GM06990 (cell line): ENCODE measurements at regions not wholly inside any gene's neighbourhood (a gene's known extent, or its start where the extent isn't known, plus 50 kb on each side); places are given as distances from the start of the nearest gene placed in this dataset.

Source experiments
- DNase-seq: peaks from one replicate; pipeline ENCODE4 v3.0.0-alpha.2; 2011; ENCODE audit not compliant: insufficient read length; ENCODE audit errors: extremely low read depth
- H3K27me3 ChIP-seq: replicated peaks from 2 replicates; pipeline ENCODE4 v1.6.0; 2011; ENCODE audit warnings: low read length; ENCODE audit not compliant: control insufficient read depth, insufficient read depth
- H3K36me3 ChIP-seq: 2 replicates; pipeline ENCODE4 v1.5.1; 2011; ENCODE audit warnings: low read length; ENCODE audit not compliant: control insufficient read depth, insufficient read depth
- H3K4me3 ChIP-seq: replicated peaks from 2 replicates; pipeline ENCODE4 v1.5.1; 2011; ENCODE audit warnings: low read depth, mild to moderate bottlenecking, control low read depth, low read length
- TF ChIP-seq, protein P1 (sequence below): IDR thresholded peaks from 2 replicates; pipeline ENCODE4 v1.5.1; 2011; ENCODE audit warnings: low read length, control low read depth, mild to moderate bottlenecking, inconsistent platforms; ENCODE audit not compliant: insufficient read depth, poor library complexity, severe bottlenecking

DNA sequence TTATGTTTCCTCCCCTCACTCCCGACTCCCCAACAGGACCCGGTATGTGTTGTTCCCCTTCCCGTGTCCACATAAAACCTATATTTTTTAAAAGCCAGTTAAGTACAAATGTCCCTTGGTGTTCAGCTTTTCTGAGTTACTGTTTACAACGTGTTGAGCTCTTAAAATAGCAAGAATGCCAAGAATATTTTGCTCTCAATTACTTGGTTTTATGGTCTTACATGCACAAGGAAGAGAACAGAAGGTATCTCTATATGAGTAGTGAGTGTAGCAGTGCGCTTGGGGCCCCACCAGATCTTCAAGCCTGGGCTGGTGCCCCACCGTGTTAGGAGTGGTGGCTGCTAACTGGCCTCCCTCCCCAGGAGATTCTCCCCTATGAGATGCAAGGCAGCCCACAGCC lies 75.3 kb downstream of the RIN2 start:
- DNase-seq = no peak
- Histone ChIP-seq H3K27me3 (peaks cover 3% of the 10 kb centered on the region; the same call in 1 of the 2 replicates), H3K4me3 (no peak overlapping the region), H3K36me3 (no peaks in the 10 kb centered on the region)
- TF ChIP-seq, protein P1, sequence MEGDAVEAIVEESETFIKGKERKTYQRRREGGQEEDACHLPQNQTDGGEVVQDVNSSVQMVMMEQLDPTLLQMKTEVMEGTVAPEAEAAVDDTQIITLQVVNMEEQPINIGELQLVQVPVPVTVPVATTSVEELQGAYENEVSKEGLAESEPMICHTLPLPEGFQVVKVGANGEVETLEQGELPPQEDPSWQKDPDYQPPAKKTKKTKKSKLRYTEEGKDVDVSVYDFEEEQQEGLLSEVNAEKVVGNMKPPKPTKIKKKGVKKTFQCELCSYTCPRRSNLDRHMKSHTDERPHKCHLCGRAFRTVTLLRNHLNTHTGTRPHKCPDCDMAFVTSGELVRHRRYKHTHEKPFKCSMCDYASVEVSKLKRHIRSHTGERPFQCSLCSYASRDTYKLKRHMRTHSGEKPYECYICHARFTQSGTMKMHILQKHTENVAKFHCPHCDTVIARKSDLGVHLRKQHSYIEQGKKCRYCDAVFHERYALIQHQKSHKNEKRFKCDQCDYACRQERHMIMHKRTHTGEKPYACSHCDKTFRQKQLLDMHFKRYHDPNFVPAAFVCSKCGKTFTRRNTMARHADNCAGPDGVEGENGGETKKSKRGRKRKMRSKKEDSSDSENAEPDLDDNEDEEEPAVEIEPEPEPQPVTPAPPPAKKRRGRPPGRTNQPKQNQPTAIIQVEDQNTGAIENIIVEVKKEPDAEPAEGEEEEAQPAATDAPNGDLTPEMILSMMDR = no peak

GRCh38 chr20:19834287-19834686 lies 76.2 kb downstream of the RIN2 start:
- DNase-seq = no peak
- Histone ChIP-seq H3K36me3 (no peaks in the 10 kb centered on the region), H3K4me3 (no peak overlapping the region), H3K27me3 (peaks cover 3% of the 10 kb centered on the region; the same call in 1 of the 2 replicates)
- TF ChIP-seq, protein P1 = no peak

DNA sequence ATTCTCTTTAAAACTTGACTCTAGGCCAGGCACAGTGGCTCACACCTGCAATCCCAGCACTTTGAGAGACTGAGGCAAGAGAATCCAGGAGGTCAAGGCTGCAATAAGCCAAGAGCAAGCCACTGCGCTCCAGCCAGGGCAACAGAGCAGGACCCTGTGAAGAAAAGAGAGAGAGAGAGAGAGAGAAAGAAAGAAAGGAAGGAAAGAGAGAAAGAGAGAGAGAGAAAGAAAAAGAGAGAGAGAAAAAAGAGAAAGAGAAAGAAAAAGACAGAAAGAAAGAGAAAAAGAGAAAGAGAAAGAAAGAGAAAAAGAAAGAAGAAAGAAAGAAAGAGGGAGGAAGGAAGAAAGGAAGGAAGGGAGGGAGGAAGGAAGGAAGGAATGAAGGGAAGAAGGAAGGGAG lies 76.7 kb downstream of the RIN2 start:
- TF ChIP-seq, protein P1 = no peak
- Histone ChIP-seq H3K4me3 (no peak overlapping the region), H3K36me3 (no peaks in the 10 kb centered on the region), H3K27me3 (peaks cover 4% of the 10 kb centered on the region; the same call in 1 of the 2 replicates)
- DNase-seq = no peak

DNA sequence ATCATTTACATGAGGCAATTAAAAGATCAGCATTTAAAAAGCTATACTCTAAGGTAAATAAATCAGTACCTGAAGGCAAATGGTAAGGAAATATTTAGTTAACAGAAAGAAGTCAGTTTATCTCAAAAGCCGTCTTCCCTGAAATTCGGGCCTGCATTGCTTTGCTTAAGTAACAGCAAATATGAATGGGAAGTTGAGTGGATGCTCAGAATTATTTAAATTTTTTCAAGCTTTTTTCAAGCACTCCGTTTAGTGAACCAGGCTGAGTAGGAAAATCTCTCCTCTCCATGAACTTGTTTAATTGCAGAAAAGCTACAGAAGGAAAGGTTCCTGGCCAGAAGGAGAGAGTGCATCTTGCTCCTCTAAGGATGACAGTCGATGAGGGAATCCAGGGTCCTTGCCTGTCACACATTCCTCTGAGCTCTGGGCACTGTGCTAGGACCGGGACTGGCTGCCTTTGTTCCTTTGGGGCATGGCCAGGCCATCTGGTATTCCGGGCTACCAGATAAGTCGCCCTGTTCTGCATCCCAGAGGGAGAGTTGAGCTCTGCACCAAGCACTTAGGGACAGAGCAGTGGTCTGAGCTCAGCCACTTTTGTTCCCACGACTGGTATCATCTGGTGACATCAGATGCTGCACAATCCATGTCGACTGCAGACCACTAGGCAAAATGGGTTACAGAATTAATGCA lies 77.6 kb downstream of the RIN2 start:
- no peak for DNase-seq

DNA sequence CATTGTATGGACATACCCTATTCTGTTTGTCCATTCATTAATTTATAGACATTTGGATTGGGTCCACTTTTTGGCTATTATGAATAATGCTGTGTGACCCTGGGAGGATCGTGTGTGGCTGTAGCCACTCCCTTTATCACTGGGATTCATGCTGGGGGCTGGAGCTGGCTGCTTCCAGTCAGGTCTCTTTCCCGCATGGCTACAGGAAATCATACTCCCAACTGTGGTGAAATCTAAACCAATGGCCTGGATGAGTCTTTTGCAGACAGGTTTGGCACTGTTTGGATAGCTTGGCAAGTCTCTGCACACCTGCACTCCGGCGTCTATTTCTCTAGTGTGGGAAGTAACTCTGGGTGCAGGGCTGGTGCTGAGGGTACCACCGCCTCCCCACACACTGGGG lies 80.4 kb downstream of the RIN2 start:
- peaks cover 4% of the 10 kb centered on the region; the same call in 1 of the 2 replicates for H3K27me3 ChIP-seq
- TF ChIP-seq, protein P1 = no peak
- no peaks in the 10 kb centered on the region for H3K36me3 ChIP-seq
- DNase-seq = no peak
- no peak overlapping the region for H3K4me3 ChIP-seq

More for the DNA sequence above, 77.6 kb downstream of the RIN2 start:
- TF ChIP-seq, protein P1 = no peak
- H3K4me3 ChIP-seq = no peak overlapping the region
- H3K27me3 ChIP-seq = peaks cover 4% of the 10 kb centered on the region; the same call in 1 of the 2 replicates
- H3K36me3 ChIP-seq = no peaks in the 10 kb centered on the region
